ENCODE measurements at regions not wholly inside any gene's neighbourhood (a gene's known extent, or its start where the extent isn't known, plus 50 kb on each side); places are given as distances from the start of the nearest gene placed in this dataset.

DNA sequence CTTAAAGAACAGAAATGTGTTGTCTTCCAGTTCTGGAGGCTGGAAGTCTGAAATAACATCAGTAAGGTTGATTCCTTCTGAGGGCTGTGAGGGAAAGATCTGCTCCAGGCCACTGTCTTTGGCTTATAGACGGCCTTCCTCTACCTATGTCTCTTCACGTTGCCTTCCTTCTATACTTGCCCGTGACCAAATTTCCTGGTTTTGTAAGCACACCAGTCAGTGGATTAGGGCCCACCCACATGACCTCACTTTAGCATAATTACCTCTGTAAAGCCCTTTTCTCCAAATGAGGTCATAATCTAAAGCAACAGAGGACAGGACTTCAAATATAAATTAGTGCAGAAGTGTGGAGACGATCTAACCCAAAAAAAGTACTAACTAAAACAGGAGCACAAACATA, 231.6 kb downstream of the NRIP1 start:
- TF ChIP-seq ZNF660 (tag by site-specific recombination; IDR thresholded peaks at IDR 0.05), result no peak
- TF ChIP-seq, protein P1, sequence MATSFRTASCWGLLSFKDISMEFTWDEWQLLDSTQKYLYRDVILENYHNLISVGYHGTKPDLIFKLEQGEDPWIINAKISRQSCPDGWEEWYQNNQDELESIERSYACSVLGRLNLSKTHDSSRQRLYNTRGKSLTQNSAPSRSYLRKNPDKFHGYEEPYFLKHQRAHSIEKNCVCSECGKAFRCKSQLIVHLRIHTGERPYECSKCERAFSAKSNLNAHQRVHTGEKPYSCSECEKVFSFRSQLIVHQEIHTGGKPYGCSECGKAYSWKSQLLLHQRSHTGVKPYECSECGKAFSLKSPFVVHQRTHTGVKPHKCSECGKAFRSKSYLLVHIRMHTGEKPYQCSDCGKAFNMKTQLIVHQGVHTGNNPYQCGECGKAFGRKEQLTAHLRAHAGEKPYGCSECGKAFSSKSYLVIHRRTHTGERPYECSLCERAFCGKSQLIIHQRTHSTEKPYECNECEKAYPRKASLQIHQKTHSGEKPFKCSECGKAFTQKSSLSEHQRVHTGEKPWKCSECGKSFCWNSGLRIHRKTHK (tag by site-specific recombination; IDR thresholded peaks at IDR 0.05), result no peak
- no peak for TF ChIP-seq ZNF391 (tag by site-specific recombination; IDR thresholded peaks at IDR 0.05; ENCODE audit: borderline replicate concordance, low read depth)
- TF ChIP-seq ZNF202 (tag by site-specific recombination; IDR thresholded peaks at IDR 0.05; ENCODE audit: borderline replicate concordance), result no peak
- TF ChIP-seq, protein P2, sequence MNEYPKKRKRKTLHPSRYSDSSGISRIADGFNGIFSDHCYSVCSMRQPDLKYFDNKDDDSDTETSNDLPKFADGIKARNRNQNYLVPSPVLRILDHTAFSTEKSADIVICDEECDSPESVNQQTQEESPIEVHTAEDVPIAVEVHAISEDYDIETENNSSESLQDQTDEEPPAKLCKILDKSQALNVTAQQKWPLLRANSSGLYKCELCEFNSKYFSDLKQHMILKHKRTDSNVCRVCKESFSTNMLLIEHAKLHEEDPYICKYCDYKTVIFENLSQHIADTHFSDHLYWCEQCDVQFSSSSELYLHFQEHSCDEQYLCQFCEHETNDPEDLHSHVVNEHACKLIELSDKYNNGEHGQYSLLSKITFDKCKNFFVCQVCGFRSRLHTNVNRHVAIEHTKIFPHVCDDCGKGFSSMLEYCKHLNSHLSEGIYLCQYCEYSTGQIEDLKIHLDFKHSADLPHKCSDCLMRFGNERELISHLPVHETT (tag by site-specific recombination; IDR thresholded peaks at IDR 0.05), result no peak
- no peak for TF ChIP-seq ZBTB48 (tag by site-specific recombination; IDR thresholded peaks at IDR 0.05)
- no peak for TF ChIP-seq YY2 (tag by site-specific recombination; IDR thresholded peaks at IDR 0.05)
- no peak for TF ChIP-seq ZNF341 (tag by site-specific recombination; IDR thresholded peaks at IDR 0.05; ENCODE audit: low read depth)
- TF ChIP-seq ZBTB20 (tag by site-specific recombination; IDR thresholded peaks at IDR 0.05), result no peak
- TF ChIP-seq ZBTB21 (tag by site-specific recombination; IDR thresholded peaks at IDR 0.05), result no peak
- no peak for TF ChIP-seq ZNF114 (tag by site-specific recombination; IDR thresholded peaks at IDR 0.05)
- no peak for TF ChIP-seq ZNF585B (tag by site-specific recombination; IDR thresholded peaks at IDR 0.05)
- TF ChIP-seq KLF10 (tag by site-specific recombination; IDR thresholded peaks at IDR 0.05), result no peak
- no peak for TF ChIP-seq ZNF324 (tag by site-specific recombination; IDR thresholded peaks at IDR 0.05)
- TF ChIP-seq ZNF132 (tag by site-specific recombination; IDR thresholded peaks at IDR 0.05; ENCODE audit: borderline replicate concordance), result no peak
- ChIA-PET POLR2A (no interaction called here), CTCF (no interaction called here)
- no peak overlapping the region for H3K4me3 ChIP-seq (ENCODE audit: low read depth, low read length)
- H3K4me1 ChIP-seq (ENCODE audit: control insufficient read depth, insufficient read depth, low read length), result no peaks in the 10 kb centered on the region
- H3K9me3 ChIP-seq (ENCODE audit: control insufficient read depth, insufficient read depth, low read depth, low read length), result no peaks in the 10 kb centered on the region
- no peak overlapping the region for H3K27ac ChIP-seq (ENCODE audit: extremely low read depth, low read depth, low read length)
- H3K36me3 ChIP-seq (ENCODE audit: control insufficient read depth in 2 of 2, insufficient read depth in 1 of 2, low read length in 2 of 2), result no peaks in the 10 kb centered on the region

GRCh38 chr21:14830307-14830706, 234.5 kb downstream of the NRIP1 start:
- no peaks in the 10 kb centered on the region for H3K36me3 ChIP-seq (ENCODE audit: control insufficient read depth in 2 of 2, insufficient read depth in 1 of 2, low read length in 2 of 2)
- H3K27ac ChIP-seq (ENCODE audit: extremely low read depth, low read depth, low read length), result no peak overlapping the region
- POLR2A ChIA-PET, result no interaction called here
- CTCF ChIA-PET, result interaction anchor here (0.5 to 1.4 kb wide), 3 partner anchors 93 to 797 kb away, joined by 3 read pairs; no protein-coding TSS in a partner anchor
- no peak overlapping the region for H3K4me3 ChIP-seq (ENCODE audit: low read depth, low read length)
- H3K9me3 ChIP-seq (ENCODE audit: control insufficient read depth, insufficient read depth, low read depth, low read length), result no peaks in the 10 kb centered on the region
- H3K4me1 ChIP-seq (ENCODE audit: control insufficient read depth, insufficient read depth, low read length), result no peaks in the 10 kb centered on the region
- TF ChIP-seq ZNF548 (tag by site-specific recombination; IDR thresholded peaks at IDR 0.05) (no peak), ZSCAN4 (tag by site-specific recombination; IDR thresholded peaks at IDR 0.05) (no peak), ZNF19 (tag by site-specific recombination; IDR thresholded peaks at IDR 0.05; ENCODE audit: low read depth) (no peak), KLF8 (tag by site-specific recombination; IDR thresholded peaks at IDR 0.05) (no peak), KLF16 (tag by site-specific recombination; IDR thresholded peaks at IDR 0.05) (no peak), ZNF132 (tag by site-specific recombination; IDR thresholded peaks at IDR 0.05; ENCODE audit: borderline replicate concordance) (no peak), ZBTB48 (tag by site-specific recombination; IDR thresholded peaks at IDR 0.05) (no peak)
- TF ChIP-seq, protein P3, sequence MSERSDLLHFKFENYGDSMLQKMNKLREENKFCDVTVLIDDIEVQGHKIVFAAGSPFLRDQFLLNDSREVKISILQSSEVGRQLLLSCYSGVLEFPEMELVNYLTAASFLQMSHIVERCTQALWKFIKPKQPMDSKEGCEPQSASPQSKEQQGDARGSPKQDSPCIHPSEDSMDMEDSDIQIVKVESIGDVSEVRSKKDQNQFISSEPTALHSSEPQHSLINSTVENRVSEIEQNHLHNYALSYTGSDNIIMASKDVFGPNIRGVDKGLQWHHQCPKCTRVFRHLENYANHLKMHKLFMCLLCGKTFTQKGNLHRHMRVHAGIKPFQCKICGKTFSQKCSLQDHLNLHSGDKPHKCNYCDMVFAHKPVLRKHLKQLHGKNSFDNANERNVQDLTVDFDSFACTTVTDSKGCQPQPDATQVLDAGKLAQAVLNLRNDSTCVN (tag by site-specific recombination; optimal IDR thresholded peaks at IDR 0.05), result no peak
- TF ChIP-seq, protein P4, sequence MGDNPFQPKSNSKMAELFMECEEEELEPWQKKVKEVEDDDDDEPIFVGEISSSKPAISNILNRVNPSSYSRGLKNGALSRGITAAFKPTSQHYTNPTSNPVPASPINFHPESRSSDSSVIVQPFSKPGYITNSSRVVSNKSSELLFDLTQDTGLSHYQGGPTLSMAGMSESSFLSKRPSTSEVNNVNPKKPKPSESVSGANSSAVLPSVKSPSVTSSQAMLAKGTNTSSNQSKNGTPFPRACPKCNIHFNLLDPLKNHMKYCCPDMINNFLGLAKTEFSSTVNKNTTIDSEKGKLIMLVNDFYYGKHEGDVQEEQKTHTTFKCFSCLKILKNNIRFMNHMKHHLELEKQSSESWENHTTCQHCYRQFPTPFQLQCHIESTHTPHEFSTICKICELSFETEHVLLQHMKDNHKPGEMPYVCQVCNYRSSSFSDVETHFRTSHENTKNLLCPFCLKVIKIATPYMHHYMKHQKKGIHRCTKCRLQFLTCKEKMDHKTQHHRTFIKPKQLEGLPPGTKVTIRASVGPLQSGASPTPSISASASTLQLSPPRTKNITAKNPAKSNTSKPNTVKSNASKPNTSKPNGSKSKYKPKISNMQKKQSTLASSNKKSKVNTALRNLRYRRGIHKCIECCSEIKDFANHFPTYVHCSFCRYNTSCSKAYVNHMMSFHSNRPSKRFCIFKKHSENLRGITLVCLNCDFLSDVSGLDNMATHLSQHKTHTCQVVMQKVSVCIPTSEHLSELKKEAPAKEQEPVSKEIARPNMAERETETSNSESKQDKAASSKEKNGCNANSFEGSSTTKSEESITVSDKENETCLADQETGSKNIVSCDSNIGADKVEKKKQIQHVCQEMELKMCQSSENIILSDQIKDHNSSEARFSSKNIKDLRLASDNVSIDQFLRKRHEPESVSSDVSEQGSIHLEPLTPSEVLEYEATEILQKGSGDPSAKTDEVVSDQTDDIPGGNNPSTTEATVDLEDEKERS (tag by site-specific recombination; IDR thresholded peaks at IDR 0.05), result no peak
- TF ChIP-seq, protein P5, sequence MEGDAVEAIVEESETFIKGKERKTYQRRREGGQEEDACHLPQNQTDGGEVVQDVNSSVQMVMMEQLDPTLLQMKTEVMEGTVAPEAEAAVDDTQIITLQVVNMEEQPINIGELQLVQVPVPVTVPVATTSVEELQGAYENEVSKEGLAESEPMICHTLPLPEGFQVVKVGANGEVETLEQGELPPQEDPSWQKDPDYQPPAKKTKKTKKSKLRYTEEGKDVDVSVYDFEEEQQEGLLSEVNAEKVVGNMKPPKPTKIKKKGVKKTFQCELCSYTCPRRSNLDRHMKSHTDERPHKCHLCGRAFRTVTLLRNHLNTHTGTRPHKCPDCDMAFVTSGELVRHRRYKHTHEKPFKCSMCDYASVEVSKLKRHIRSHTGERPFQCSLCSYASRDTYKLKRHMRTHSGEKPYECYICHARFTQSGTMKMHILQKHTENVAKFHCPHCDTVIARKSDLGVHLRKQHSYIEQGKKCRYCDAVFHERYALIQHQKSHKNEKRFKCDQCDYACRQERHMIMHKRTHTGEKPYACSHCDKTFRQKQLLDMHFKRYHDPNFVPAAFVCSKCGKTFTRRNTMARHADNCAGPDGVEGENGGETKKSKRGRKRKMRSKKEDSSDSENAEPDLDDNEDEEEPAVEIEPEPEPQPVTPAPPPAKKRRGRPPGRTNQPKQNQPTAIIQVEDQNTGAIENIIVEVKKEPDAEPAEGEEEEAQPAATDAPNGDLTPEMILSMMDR (tag by site-specific recombination; IDR thresholded peaks at IDR 0.05), result no peak
- TF ChIP-seq, protein P6, sequence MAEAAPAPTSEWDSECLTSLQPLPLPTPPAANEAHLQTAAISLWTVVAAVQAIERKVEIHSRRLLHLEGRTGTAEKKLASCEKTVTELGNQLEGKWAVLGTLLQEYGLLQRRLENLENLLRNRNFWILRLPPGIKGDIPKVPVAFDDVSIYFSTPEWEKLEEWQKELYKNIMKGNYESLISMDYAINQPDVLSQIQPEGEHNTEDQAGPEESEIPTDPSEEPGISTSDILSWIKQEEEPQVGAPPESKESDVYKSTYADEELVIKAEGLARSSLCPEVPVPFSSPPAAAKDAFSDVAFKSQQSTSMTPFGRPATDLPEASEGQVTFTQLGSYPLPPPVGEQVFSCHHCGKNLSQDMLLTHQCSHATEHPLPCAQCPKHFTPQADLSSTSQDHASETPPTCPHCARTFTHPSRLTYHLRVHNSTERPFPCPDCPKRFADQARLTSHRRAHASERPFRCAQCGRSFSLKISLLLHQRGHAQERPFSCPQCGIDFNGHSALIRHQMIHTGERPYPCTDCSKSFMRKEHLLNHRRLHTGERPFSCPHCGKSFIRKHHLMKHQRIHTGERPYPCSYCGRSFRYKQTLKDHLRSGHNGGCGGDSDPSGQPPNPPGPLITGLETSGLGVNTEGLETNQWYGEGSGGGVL (tag by site-specific recombination; IDR thresholded peaks at IDR 0.05), result no peak
